ENCODE measurements at regions not wholly inside any gene's neighbourhood (a gene's known extent, or its start where the extent isn't known, plus 50 kb on each side); places are given as distances from the start of the nearest gene placed in this dataset.

DNA sequence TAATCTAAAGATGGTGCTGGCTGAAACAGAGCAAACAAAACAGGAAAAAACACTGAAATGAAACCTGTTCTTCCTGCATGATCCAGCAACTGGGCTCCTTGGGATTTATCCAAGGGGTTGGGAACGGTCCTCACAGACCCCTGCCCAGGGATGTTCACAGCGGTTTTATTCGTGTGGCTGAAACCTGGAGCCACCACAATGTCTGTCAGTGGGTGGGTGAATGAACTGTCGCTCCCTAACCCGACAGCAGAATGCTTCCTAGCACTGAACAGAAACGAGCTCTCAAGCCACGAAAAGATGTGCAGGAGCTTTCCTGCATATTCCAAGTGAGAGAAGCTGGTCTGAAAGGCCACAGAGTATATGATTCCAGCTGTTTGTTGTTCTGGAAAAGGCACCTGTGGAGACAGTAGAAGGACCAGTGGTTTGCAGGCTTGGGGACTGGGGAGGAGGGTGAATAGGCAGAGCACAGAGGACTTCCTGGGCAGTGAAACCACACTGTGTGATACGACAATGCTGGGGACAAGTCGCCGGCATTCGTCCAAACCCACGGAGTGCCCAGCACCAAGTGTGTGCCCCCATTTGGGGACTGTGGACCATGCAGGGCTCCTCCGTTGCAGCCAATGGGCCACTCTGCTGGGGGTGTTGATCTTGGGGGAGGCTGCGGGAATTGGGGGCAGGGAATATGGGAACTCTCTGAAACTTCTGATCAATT, 73.9 kb downstream of the TEX29 start:
- TF ChIP-seq, protein P1, sequence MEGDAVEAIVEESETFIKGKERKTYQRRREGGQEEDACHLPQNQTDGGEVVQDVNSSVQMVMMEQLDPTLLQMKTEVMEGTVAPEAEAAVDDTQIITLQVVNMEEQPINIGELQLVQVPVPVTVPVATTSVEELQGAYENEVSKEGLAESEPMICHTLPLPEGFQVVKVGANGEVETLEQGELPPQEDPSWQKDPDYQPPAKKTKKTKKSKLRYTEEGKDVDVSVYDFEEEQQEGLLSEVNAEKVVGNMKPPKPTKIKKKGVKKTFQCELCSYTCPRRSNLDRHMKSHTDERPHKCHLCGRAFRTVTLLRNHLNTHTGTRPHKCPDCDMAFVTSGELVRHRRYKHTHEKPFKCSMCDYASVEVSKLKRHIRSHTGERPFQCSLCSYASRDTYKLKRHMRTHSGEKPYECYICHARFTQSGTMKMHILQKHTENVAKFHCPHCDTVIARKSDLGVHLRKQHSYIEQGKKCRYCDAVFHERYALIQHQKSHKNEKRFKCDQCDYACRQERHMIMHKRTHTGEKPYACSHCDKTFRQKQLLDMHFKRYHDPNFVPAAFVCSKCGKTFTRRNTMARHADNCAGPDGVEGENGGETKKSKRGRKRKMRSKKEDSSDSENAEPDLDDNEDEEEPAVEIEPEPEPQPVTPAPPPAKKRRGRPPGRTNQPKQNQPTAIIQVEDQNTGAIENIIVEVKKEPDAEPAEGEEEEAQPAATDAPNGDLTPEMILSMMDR (IDR thresholded peaks at IDR 0.05; ENCODE audit: borderline replicate concordance, insufficient read depth, low read depth, low read length), result no peak

DNA sequence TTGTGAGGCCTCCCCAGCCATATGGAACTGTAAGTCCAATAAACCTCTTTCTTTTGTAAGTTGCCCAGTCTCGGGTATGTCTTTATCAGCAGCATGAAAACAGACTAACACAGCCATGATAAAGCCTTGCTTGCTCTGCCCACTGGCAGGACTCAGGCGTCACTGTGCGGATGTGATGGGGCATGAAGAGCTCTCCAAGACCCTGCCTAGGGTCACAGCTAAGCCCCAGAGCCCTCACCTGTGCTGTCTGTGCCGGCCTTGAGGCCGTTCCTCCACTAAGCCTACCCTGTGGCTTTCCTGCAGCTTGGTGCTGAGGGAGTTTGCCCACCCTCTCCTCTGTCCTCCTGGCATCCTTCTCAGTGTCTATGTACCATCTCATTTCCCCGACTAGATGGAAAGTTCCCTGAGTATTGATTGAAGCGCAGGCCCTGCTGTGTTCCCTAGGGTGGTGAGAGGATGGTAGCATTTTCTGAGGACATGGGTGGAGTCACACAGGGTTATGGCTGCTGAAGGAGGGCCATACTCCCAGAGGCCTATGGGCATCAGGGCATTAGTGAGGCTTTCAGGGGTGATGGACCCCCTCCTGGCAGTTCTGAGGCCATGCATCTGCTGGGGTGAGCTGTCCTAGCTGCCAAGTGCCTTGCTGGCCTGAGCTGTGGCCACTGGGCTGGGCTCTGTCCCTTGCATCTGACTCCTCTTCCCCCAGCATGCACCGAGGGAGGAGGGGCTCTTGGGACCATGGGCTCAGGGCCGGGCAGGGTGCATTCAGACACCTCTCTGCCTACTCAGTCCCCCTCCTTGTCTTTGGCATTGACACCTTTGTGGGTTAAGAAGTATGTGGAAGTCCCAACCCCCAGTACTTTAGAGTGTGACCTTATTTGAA, 75.3 kb downstream of the TEX29 start:
- TF ChIP-seq, protein P1 (IDR thresholded peaks at IDR 0.05; ENCODE audit: borderline replicate concordance, insufficient read depth, low read depth, low read length), result no peak
- no peak overlapping the region for H3K4me3 ChIP-seq (ENCODE audit: low read depth, low read length)

More for the DNA sequence above, 73.9 kb downstream of the TEX29 start:
- H3K4me3 ChIP-seq (ENCODE audit: low read depth, low read length), result no peak overlapping the region

DNA sequence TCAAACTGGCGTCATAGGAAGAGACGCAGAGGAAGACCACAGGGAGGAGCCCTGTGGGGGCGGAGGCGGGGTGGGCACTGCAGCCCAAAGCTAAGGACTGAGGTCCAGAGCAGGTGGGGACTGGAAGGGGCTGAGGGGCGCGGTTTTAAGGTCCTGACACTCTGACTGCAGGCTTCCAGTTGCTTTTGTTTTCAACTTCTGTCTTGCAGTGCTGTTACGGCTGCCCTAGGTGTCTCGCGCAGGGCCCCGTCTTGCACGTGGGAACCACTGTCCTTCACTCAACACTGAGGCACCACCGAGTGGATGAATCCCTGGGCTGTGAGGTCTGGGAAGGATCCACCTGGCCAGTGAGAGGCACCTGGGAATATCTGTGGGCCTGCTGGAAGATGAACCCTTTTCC, 76.0 kb downstream of the TEX29 start:
- H3K4me3 ChIP-seq (ENCODE audit: low read depth, low read length), result no peak overlapping the region
- TF ChIP-seq, protein P1 (IDR thresholded peaks at IDR 0.05; ENCODE audit: borderline replicate concordance, insufficient read depth, low read depth, low read length), result no peak

DNA sequence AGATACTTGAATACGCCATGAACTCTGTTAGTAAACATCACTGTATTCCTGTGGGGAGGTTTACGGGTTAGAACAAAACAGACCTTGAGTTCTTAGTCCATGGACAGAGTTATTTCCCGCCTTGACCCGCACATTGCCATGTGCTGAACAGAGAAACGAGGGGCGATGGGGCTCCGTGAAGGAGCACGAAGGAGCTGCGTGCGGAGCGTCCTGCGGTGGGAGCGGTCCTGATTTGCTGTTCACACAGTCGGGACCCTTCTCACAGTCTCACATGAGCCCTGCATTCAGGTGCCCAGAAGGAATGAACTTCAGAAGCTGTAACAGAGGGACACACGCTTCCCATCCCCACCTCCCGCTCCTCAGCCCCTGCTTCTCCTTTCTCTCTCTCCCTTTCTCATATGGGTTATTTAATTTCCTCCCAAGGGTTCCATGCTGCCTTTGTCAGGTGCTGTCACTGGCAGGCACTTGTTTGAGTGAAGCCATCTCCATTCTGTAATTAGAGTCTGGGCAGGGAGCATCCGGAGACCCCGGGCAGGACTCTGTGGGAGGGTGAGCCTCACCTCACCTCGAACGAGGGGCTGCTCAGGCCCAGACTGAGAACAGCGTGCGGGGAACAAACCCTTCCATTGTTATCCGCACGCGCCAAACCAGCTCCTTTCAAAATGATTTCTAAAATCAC, 76.9 kb downstream of the TEX29 start:
- TF ChIP-seq, protein P1 (IDR thresholded peaks at IDR 0.05; ENCODE audit: borderline replicate concordance, insufficient read depth, low read depth, low read length), result no peak
- H3K4me3 ChIP-seq (ENCODE audit: low read depth, low read length), result no peak overlapping the region

DNA sequence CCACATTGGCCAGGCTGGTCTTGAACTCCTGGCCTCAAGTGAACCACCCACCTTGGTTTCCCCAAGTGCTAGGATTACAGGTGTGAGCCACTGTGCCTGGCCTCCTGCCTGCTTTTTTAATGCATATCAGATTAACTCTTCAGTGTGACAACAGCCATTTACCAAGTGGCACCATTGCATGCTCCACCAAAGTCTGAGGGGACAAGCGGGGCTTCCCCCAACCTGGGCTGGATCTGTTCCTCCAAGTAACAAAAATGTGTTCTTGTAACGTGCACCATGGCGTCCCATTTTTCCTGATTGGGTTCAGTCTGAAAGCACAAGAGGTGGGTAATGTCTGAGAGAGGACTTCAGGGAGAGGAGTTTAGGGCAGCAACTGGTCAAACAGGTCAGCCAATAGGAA, 77.8 kb downstream of the TEX29 start:
- TF ChIP-seq, protein P1 (IDR thresholded peaks at IDR 0.05; ENCODE audit: borderline replicate concordance, insufficient read depth, low read depth, low read length), result no peak
- H3K4me3 ChIP-seq (ENCODE audit: low read depth, low read length), result no peak overlapping the region

DNA sequence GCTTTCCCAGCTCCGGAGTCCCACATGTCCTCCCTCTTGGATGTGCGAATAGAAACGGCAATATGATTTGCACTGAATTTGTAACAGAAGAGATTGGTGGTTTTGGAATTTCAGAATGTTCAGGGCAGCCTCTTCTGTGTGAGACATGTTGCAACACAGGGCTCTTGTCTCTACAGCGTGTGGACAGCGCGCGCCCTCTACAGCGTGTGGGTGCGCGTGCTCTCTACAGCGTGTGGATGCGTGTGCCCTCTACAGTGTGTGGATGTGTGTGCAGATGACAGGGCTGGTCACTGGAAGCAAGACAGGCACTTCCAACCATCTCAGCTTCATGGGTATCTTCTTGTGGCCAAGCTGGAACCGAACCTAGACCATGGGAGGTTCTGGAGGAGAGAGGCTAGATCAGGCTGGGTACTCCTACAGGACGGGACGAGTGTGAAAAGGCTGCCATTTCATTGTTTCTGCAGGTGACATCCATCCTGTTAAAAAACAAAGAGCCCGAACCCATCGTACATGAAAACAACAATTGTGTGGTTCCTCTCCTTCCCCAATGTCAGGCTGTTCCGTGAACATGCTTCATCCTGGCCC, 78.4 kb downstream of the TEX29 start:
- TF ChIP-seq, protein P1 (IDR thresholded peaks at IDR 0.05; ENCODE audit: borderline replicate concordance, insufficient read depth, low read depth, low read length), result no peak
- no peak overlapping the region for H3K4me3 ChIP-seq (ENCODE audit: low read depth, low read length)
